CD4-positive, alpha-beta T cell treated with Interleukin-4 for 1 hour (primary cell): ENCODE measurements at regions not wholly inside any gene's neighbourhood (a gene's known extent, or its start where the extent isn't known, plus 50 kb on each side); places are given as distances from the start of the nearest gene placed in this dataset.
"Not testable (repeated sequence)": the region's sequence is repeated elsewhere in the genome, so short reads cannot be mapped to it uniquely, and the experiment has no call there.

ENCODE experiments used
- DNase-seq, 2 donors: peaks; one replicate each; pipeline ENCODE4 v3.0.0-alpha.2; 2020 to 2022

DNA sequence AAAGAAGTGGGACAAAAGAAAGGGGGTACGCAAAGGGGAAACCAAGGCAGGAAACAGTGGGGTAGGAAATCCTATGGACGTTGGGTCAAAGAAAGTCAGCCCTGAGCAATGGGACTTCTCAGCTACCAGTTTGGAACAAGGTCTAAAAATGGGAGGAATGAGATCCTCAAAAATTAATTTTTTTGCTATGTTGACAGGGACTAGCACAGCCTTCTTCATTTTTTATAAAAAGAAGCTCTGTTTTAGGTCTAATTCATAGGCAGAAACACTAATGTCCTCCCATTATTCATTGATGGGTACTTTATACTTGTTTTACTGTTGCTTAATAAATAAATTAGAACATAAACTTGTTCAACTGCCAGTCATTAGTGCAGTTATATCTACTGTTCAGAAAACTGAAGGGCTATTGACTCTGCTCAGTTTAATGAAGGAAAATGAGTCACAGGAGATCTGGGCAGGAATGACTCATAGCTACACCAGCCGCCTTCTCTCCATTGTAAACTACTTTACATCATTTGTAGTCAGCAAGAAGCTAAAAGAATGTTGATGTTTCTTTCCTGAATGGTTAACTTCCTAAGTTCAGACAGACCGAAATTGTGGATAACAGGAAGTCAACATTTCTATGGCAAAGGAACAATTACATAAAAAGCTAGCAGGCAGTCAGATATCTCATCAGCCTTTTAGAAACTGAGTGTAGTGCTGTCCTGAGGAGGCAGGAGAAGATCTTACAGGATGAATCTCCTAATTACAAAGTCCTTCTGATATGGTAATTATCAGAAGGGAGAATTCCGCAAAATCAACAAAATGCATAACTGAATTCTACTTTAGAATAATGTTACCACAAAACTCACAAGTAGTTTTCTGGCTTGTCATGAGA lies 356.4 kb upstream of the PKN2 start:
- DNase-seq: no peak

DNA sequence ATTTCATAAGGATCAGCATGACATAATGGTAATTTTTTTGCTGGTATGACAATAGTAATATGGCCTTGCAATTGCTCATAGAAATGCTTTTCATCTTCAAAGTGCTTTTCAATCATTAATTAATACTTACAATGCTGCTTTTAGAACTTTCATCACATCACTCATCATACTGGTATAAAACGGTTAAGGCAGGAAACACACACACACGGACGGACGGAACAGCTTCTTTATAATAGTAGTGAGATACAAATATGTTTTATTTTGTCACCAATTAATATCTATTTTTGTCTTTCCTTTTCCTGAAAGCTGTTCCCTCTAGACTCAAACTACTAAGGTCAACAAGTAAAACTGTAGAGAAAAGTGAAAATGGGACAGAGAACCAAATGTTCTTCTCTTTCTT lies 353.9 kb upstream of the PKN2 start:
- DNase-seq: no peak

DNA sequence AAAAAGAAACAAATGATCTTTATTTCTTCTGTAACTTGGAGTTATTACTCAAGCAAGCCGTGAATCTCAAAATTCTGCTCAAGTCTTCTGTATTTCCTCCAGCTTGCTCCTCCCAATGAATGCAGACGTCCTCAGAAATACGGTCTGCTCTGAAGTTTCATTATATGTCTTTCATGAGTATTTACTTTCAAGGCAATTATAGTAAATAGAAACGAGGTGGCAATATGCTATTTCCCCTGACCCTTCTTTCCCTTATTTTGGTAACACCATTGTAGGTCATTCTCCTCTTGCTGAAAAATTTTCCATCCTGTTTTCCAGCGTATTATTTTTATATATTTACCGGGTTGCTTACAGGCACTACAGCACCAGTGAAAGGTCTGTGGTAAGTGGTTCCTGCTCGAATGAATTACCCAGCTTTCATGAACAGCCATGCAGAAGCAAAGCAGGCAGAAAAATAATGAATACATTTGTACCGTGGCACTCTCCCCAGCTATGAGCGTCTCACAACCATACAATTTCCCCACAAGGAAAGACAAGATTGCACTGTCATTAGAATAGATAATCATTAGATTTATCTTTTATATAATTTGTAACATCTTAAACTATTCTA lies 350.9 kb upstream of the PKN2 start:
- DNase-seq: no peak

DNA sequence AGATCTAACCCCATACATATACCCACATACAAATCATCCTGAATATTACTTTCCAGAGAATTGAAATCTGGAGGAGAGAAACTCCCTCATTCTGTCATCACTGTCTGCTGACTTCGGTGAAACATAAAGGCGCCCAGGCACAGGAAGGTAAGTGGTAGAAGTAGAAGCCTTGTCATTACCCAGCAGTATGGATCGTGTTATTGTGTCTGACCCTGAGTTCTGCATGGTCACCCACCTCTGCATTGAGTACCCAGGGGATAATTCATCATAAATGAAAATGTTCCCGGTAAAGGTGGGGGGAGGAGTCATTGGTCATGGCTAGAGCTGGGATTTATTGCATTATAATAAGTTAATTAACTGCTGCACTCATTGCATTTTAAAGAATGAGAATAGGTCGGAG lies 342.6 kb upstream of the PKN2 start:
- no peak for DNase-seq

DNA sequence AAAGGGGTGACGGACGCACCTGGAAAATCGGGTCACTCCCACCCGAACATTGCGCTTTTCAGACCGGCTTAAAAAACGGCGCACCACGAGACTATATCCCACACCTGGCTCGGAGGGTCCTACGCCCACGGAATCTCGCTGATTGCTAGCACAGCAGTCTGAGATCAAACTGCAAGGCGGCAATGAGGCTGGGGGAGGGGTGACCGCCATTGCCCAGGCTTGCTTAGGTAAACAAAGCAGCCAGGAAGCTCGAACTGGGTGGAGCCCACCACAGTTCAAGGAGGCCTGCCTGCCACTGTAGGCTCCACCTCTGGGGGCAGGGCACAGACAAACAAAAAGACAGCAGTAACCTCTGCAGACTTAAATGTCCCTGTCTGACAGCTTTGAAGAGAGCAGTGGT lies 342.0 kb upstream of the PKN2 start:
- not testable (repeated sequence) for DNase-seq

DNA sequence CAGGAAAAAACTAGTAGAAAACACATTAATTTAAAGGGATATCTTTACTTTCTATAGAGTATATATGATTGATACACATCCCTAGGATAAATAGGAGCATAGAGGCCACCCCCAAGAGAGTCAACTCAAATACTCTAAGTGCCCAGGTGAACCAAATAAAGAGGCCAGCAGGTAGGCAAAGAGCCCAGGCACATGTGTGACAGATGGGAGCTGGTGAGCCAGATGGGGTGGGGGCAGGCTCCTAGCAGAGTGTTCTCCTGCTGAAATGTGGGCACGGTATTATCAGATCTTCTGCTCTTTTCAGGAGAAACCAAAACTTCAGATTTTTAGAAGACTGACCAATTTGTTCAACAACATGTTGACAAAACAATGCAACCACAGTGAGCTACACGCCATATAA lies 333.4 kb upstream of the PKN2 start:
- DNase-seq: no peak

DNA sequence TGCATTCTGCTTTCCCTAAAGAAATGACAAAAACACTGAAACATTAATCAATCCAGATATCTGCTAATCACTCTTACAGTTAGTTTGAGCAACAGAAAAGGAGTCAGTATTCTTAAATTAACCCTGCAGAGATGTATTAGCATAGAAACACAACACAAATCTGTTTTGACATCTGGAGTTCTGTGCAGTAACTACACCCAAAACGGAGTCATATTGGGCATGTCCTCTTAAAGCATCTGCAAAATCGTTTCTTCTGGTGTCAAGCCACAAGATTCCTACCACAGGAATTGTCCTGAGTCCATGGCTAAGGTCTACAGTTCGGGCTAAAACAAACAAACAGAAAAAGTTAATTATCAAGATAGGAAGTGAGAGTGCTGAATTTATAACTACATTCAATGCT lies 332.1 kb upstream of the PKN2 start:
- DNase-seq: no peak

DNA sequence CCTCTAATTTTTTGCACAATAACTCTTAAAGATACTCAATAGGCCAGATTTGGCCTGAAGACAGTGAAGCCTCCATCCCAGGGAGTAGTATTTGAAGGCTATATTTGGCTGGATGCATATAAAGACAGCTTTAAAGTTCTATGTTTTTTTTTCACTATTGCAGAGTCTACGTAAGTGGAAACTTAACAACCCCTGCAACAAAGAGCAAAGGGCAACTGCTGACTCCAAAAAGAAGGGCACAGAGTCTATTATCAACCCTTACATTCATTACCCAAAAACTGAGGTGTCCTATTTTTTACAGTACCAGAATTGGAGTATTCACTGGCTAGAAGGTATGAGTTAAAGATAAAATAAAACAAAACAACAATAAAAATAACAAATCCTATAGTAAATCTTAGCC lies 329.8 kb upstream of the PKN2 start:
- DNase-seq: no peak

DNA sequence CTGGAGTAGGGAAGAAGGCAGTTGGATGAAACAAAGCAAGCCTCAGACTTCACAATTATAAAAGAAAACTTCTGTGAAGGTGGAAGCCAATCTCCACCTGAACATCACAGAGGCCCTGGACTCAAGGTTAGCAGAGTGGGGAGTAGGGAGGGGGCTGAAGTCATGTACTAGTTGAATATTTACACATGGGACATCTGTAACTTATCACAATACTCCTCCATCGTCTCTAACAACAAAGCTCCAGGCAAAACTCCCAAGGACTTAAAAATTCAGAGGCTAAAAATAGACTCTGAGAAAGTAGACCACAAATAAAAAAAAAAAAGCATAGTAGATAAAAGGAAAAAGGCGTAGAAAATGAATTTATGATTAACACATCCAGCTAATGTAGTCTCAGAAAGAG lies 326.3 kb upstream of the PKN2 start:
- DNase-seq: no peak

DNA sequence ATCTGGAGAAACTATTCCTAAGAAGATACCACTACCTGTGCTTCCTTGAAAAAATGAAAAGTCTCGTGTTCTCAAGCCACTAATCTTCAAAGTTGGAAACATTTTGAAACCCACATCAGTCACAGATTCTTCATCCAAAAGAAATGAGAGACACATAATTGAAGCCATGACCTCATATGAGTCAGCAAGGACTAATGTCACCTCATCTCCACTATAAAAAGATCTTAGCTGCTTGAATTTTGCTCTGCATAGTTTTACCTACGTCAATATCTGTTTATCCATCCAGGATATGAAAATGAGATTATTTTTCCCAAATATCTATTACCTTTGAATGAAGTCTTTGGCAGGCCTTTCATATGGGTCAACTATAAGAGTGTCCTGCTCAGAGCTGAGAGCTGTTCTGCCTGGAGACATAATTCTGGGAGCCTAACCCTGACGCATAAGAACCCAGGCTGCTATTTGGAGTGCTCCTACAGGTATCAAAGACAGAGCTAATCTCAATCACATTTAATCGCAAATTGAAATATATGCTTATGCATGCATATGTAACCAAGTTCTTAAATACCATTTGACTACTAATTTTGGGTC lies 312.5 kb upstream of the PKN2 start:
- no peak for DNase-seq

DNA sequence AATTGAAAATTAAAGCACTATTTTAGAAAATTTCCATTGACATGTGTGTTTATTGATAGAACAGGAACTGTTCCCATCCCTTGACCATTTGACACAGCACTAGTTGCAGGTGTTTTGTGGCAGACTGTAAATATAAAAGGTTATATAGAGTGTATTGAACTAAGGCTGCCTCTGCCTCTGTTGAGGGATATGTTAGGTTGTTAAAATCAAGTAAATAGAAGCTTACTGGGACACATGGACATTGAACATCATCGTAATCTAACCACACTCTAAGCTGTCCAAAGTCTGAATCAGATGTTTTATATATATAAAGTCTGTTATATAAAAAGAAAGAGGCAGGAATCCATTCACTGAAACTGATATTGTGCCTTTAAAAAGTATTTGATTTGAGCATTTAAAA lies 308.1 kb upstream of the PKN2 start:
- no peak for DNase-seq

DNA sequence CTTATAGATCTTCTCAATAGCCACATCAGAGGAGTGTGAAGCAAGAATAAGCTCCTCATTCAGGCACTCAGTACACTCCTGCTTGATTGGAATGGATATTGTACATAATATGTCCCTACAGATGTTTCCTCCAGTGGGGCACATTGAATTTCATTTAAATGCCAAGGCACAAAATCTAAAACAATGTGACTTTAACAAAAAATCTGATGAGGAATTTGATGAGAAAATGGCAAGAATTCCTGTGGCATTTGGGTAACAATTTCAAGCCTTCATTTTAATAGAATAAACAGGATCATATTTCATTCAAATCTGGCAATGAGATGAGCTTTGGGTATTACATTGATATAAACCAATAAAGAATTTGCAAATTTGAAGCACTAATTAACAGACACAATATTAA lies 307.7 kb upstream of the PKN2 start:
- DNase-seq: no peak

DNA sequence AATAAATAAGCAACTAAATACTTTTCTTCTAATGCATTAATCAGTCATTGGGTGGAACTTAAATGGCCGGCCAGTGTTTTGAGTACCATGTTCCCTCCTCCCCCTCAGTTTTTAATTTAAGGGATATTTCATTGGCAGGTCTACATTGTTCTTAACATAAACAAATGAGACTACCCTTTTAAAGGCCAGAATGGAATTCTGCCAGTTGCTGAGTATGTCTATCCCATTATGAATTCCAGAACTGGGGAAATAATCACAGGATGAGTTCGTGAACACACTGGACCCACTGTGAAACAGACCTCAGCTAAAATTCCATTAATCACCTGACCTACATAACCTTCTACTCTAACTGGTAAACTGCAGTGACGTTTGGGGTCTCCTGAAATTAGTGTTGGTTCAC lies 305.5 kb upstream of the PKN2 start:
- no peak for DNase-seq

DNA sequence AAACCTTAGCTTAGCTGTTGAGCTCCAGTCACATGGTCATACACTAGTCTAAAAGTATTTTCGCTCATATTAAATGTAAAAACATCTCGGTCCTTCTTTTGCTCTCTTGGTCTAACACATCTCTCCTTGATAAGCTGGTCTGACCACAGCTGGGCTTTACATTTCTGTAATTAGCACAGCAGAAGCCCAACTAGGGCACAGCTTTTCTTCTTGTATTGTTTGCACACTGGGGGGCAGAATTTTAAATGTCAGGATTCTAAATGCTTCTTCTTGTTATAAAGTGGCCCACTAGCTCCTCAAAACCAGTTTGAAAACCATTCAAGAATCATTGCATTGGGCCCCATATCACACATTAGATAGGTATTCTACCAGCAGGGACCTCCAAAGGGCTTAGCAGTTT lies 289.1 kb upstream of the PKN2 start:
- DNase-seq: no peak

DNA sequence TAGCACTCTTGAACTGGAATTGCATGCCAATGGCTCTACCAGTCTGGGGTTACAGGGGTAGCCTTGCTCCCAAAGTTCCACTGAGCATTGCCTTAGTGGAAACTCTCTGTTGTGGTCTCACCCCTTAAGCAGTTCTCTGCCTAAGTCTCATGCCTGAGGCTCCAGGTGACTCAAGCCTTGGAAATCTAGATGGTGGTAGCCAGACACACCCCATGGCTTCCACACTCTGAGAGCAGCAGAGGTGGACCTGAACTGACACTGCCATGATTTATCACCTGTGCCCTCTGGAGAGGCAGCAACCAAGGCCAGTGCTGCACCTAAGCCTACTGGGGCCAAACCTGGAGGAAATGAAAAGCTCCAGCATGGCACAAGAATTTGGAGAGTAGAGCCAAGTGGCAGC lies 285.7 kb upstream of the PKN2 start:
- DNase-seq: no peak

DNA sequence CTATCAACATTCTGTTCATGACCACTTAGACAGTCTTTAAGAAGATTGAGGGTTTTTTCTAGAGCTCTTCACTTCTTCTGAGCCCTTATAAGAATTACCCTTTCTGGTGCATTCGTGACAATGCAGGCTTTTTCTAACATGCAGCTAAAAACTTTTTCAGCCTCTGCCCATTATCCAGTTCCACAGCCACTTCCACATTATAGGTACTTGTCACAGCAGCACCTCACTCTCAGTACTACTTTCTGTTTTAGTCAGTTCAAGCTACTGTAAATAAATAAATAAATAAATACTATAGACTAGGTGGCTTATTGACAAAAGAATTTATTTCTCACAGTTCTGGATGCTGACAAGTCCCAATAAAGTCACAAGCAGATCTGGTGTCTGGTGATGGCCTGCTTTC lies 284.4 kb upstream of the PKN2 start:
- no peak for DNase-seq

DNA sequence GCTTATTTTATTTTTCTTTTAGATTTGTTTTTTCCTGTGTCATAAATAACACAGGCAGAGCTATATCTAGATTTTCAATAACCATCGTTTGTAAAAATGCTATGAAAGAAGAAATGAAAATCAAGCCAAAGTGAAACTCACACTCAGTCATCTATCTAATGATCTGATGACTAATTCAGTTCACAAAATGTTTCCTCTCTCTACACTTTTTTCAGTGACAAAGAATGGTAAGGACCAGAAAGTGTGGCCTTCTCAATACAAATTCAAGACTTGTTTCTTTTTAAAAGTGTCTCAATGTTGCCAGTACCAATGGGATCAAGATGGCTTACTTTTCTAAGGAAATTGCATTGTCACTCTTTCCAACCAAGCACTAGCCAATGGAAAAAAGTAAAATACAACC lies 282.8 kb upstream of the PKN2 start:
- DNase-seq: no peak

DNA sequence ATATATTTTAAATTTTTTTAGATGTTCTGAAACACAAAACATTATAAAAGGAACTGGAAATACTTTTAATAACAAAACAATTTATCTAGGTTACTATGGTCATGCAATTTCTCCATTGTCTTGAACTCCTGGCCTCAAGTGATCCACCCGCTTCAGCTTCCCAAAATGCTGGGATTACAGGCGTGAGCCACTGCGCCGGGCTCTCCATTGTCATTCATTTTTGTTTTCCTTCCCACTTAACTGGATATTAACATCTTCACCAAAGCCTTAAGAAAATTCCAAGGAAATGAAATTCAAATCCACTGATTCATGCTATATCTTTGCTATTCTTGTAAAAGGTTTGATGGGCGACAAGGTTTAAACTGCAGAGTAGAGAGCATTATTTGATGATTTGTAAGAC lies 279.5 kb upstream of the PKN2 start:
- no peak for DNase-seq

DNA sequence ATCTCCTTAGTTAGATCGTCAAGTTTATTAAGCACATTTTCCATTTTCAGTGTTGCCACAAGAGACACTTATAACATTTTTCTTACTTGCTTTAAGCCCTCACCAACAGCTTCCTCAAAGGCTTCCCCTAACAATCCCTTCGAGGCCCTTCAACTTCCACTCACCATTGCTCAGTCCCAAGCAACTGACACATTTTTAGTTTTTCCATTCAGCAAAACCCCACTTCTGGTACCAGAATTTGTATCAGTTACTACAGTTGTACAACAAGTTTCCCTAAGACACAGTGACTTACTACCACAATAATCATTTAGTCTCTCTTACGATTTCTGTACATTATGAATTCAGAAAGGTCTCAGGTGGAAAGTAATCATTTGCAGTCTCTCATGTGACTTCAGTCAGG lies 276.8 kb upstream of the PKN2 start:
- no peak for DNase-seq

DNA sequence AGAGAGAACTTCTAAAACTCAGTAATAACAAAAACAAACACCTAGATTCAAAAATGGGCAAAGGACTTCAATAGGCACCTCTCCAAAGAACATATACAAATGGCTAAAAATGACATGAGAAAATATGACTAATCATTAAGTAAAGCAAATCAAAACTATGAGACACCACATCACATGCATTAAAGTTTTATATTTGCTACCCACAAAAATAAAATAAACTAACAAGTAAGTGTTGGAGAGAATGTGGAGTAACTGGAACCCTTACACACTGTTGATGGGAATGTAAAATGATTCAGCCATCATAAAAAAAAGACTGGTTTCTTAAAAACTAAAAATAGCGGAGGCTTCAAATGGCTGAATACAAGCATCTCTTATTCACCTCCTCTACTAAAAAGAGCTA lies 262.1 kb upstream of the PKN2 start:
- DNase-seq: no peak

DNA sequence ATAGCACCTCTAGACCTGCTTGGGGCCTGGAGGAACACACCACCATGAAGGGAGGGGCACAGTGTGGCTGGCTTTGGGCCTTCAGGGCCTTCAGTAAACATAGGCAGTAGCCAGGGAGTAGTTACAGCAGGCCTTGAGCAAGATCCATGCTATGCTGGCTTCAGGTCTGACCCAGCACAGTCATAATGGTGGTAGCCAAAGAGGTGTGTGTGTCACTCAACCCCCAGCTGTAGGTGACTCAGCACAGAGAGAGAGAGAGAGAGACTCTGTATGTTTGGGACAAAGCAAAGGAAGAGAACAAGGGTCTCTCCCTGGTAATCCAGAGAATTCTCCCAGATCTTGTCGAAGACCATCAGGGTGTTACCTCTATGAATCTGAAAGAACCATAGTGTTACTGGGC lies 250.5 kb upstream of the PKN2 start:
- DNase-seq: no peak

DNA sequence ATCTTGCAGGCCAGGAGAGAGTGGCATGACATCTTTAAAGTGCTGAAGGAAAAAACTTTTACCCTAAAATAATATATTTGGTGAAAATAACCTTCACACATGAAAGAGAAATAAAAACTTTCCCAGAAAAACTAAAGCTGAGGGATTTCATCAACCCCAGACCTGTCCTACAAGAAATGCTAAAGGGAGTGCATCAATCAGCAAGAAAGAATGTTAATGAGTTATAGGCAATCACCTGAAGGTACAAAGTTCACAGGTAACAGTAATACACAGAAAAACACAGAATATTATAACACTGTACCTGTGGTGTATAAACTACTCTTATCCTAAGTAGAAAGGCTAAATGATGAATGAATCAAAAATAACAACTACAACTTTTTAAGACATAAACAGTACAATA lies 249.2 kb upstream of the PKN2 start:
- DNase-seq: no peak

DNA sequence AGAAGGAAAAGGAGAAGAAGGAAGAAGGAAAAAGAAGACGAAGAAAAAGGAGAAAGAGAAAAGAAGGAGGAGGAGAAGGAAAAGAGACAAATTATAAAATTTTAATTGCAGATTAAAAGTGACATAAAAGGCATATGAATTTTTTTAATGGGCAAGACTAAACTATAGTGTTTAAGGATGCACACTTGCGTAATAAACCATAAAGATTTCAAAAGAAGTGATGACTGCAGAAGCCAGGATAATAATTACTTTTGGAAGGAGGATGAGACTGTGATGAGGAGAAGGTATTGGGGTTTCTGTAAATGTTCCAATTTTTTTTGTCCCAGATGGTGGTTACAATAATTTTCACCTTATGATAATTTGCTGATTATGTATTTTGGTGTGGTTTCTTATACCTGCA lies 243.1 kb upstream of the PKN2 start:
- no peak for DNase-seq

DNA sequence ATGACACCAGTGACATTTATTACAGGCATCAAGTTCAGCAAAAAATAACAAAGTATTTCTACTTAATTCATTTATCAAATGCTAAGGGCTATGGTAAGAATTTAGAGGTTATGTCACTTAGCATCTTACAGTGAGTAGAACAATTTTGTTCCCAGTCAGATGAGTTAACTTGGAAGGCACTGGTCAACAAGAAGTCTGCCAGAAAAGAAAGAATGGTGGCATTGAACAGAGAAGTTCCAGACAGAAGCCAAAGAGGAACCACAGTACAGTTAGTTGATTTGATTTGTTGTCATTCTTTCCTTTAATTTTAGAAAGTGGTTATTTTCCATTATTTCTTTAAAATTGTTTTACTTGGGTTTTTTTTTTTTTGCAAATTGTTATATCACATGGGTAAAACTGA lies 232.2 kb upstream of the PKN2 start:
- no peak for DNase-seq

DNA sequence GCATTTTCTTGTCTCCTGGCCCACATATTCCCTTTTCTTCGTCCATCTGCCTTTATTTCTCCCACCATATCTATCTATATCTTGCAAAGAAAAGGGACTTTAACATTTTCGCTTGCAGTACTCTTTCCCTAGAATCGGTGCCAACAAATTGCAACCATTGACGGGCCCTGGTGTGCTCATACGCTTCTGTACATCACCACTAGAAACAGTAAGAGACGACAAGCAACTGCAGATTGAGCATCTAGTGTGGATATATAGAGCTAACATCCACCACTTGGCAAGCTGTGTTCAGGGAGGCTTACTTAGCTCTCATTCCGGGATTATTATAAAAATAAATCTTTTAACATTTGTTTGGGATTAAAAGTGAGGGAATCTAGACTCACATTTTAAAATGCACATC lies 230.8 kb upstream of the PKN2 start:
- DNase-seq: no peak
